ENCODE measurements at regions not wholly inside any gene's neighbourhood (a gene's known extent, or its start where the extent isn't known, plus 50 kb on each side); places are given as distances from the start of the nearest gene placed in this dataset.

- no peak for DNase-seq
Observed at GRCh38 chr2:173775440-173775839, 189.7 kb downstream of the SP3 start.

GRCh38 chr2:173782681-173783080, 182.5 kb downstream of the SP3 start:
- no peak for DNase-seq

GRCh38 chr2:173783382-173783781, 181.8 kb downstream of the SP3 start:
- DNase-seq, result no peak

GRCh38 chr2:173785813-173786212, 179.4 kb downstream of the SP3 start:
- no peak for DNase-seq

GRCh38 chr2:173791502-173791901, 173.7 kb downstream of the SP3 start:
- no peak for DNase-seq

GRCh38 chr2:173792166-173792565, 173.0 kb downstream of the SP3 start:
- DNase-seq, result no peak

GRCh38 chr2:173792741-173793140, 172.4 kb downstream of the SP3 start:
- no peak for DNase-seq

- DNase-seq, result no peak
Observed at GRCh38 chr2:173793709-173794565, 171.2 kb downstream of the SP3 start.

- DNase-seq, result no peak
Observed at GRCh38 chr2:173797586-173798263, 167.4 kb downstream of the SP3 start.

GRCh38 chr2:173802518-173802917, 162.7 kb downstream of the SP3 start:
- DNase-seq, result no peak

- no peak for DNase-seq
Observed at GRCh38 chr2:173803449-173803848, 161.7 kb downstream of the SP3 start.

GRCh38 chr2:173806761-173807160, 158.4 kb downstream of the SP3 start:
- no peak for DNase-seq

GRCh38 chr2:173808718-173809117, 156.5 kb downstream of the SP3 start:
- no peak for DNase-seq

- no peak for DNase-seq
Observed at GRCh38 chr2:173812321-173812720, 152.9 kb downstream of the SP3 start.

GRCh38 chr2:173814306-173814705, 150.9 kb downstream of the SP3 start:
- no peak for DNase-seq

- no peak for DNase-seq
Observed at GRCh38 chr2:173815772-173816171, 149.4 kb downstream of the SP3 start.

GRCh38 chr2:173817582-173817981, 147.6 kb downstream of the SP3 start:
- DNase-seq, result no peak

GRCh38 chr2:173818285-173818684, 146.9 kb downstream of the SP3 start:
- DNase-seq, result no peak

GRCh38 chr2:173819852-173820251, 145.3 kb downstream of the SP3 start:
- DNase-seq, result no peak

GRCh38 chr2:173821451-173821850, 143.7 kb downstream of the SP3 start:
- no peak for DNase-seq

- DNase-seq, result no peak
Observed at GRCh38 chr2:173822889-173823542, 142.2 kb downstream of the SP3 start.

GRCh38 chr2:173823543-173823939, 141.6 kb downstream of the SP3 start:
- DNase-seq, result no peak

- no peak for DNase-seq
Observed at GRCh38 chr2:173828189-173829142, 136.7 kb downstream of the SP3 start.
